Fibroblast of mammary gland (primary cell): ENCODE measurements at regions not wholly inside any gene's neighbourhood (a gene's known extent, or its start where the extent isn't known, plus 50 kb on each side); places are given as distances from the start of the nearest gene placed in this dataset.

ENCODE experiments used
- DNase-seq: peaks from one replicate; pipeline ENCODE4 v3.0.0-alpha.2; 2010; ENCODE audit warnings: low read depth
- H3K4me3 ChIP-seq: 2 replicates; pipeline ENCODE4 v1.5.1; 2011; ENCODE audit warnings: low read depth, mild to moderate bottlenecking, low read length, moderate library complexity; ENCODE audit not compliant: control insufficient read depth
- TF ChIP-seq, protein P1 (sequence below): conservative IDR thresholded peaks from 2 replicates; pipeline ENCODE4 v1.5.1; 2011; ENCODE audit warnings: low read depth, low read length, inconsistent platforms; ENCODE audit not compliant: control insufficient read depth, insufficient read depth

GRCh38 chr15:95329362-95329761, 1001.1 kb upstream of the NR2F2 start:
- H3K4me3 ChIP-seq, result no peak overlapping the region
- TF ChIP-seq, protein P1, sequence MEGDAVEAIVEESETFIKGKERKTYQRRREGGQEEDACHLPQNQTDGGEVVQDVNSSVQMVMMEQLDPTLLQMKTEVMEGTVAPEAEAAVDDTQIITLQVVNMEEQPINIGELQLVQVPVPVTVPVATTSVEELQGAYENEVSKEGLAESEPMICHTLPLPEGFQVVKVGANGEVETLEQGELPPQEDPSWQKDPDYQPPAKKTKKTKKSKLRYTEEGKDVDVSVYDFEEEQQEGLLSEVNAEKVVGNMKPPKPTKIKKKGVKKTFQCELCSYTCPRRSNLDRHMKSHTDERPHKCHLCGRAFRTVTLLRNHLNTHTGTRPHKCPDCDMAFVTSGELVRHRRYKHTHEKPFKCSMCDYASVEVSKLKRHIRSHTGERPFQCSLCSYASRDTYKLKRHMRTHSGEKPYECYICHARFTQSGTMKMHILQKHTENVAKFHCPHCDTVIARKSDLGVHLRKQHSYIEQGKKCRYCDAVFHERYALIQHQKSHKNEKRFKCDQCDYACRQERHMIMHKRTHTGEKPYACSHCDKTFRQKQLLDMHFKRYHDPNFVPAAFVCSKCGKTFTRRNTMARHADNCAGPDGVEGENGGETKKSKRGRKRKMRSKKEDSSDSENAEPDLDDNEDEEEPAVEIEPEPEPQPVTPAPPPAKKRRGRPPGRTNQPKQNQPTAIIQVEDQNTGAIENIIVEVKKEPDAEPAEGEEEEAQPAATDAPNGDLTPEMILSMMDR, result no peak
- no peak for DNase-seq

DNA sequence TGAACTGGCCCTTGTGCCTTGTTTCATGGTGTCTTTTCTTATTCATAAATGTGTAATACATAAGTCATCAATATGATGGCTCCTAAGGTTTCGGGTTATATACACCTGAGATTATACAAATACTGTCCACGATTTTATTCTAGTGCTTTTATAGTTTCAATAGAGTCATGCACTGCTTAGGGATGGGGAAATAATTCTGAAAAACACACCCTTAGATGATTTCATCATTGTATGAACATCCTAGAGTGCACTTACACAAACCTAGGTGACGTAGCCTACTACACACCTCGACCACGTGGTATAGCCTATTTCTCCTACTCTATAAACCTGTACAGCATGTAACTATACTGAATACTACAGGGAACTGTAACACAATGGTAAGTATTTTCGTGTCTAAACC, 988.8 kb upstream of the NR2F2 start:
- DNase-seq, result no peak
- TF ChIP-seq, protein P1, result no peak
- H3K4me3 ChIP-seq, result no peak overlapping the region

DNA sequence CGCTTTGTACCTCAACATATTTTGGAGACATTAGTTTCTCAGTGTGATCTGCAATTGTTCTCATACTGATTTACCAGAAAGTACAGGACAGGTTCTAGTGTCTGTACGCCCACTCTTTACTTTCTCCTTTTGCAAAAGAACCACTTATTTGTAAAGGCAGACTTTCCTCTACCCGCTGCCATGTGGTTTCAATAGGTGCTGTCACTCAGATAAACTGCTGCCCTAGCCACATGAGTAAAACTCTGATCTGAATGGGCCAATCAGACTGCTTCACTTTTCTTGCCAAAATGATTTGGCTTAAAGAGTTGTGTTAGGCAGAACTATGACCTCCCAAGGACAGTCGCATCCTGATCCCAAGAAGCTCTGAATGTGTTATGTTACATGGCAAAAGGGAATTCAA, 984.6 kb upstream of the NR2F2 start:
- DNase-seq, result no peak
- TF ChIP-seq, protein P1, result no peak

GRCh38 chr15:95346721-95347475, 983.6 kb upstream of the NR2F2 start:
- TF ChIP-seq, protein P1, result no peak
- H3K4me3 ChIP-seq, result no peak overlapping the region
- DNase-seq, result no peak

More for the DNA sequence above, 984.6 kb upstream of the NR2F2 start:
- no peak overlapping the region for H3K4me3 ChIP-seq

DNA sequence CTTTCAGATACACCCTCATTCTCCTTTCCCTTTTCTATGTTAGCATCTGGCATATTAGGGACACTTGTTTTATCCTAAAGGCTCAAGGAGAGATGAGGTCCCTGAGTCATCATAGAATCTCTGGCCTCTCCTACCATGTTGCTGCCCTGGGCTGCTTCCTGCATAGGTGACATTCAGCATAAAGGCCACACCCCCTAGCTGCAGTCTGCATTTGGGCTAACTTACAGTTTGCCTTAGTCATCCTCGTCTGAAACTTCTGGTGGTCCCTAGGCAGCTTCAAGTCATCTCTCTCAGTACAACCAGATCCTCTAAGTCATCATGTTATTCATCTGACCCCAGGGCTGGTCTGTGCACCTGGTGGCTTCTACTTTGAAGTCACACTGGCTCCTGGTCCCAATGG, 982.7 kb upstream of the NR2F2 start:
- H3K4me3 ChIP-seq, result no peak overlapping the region
- DNase-seq, result no peak
- TF ChIP-seq, protein P1, result no peak

DNA sequence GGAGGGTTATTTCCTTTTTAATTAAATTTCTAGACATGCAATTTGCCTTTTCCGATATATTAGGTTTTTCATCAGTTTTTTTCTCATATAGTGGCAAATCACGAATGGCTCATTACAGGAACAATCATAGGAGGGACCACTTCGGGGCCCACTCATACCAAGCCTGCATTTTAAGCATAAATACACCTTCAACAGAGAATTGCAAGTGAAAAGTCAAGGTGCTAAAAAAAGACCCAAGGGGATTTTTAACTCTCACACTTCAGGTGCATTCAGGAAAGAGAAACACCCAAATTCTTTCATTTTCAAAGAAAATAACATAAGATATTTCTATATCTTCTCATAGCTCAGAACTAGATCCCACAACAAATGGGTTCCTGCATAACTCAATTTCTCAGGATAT, 979.6 kb upstream of the NR2F2 start:
- no peak for DNase-seq
- TF ChIP-seq, protein P1, result no peak
- H3K4me3 ChIP-seq, result no peak overlapping the region
